Fibroblast of lung (primary cell): ENCODE measurements at regions not wholly inside any gene's neighbourhood (a gene's known extent, or its start where the extent isn't known, plus 50 kb on each side); places are given as distances from the start of the nearest gene placed in this dataset.

Experiments
- EZH2 ChIP-seq: IDR thresholded peaks from 2 replicates; pipeline ENCODE4 v1.5.1; 2012; ENCODE audit warnings: low read length, control low read depth, mild to moderate bottlenecking; ENCODE audit errors: missing control alignments
- TF ChIP-seq, protein P1 (sequence below), 2 donors: IDR thresholded peaks in 1 of 2; conservative IDR thresholded peaks in 1 of 2; 1 replicate in 1 of 2; 2 replicates in 1 of 2; pipeline ENCODE4 v1.5.1; 2011 to 2012; ENCODE audit warnings: low read length in 2 of 2, control low read depth in 1 of 2, inconsistent platforms in 1 of 2, low read depth in 1 of 2, mild to moderate bottlenecking in 1 of 2

DNA sequence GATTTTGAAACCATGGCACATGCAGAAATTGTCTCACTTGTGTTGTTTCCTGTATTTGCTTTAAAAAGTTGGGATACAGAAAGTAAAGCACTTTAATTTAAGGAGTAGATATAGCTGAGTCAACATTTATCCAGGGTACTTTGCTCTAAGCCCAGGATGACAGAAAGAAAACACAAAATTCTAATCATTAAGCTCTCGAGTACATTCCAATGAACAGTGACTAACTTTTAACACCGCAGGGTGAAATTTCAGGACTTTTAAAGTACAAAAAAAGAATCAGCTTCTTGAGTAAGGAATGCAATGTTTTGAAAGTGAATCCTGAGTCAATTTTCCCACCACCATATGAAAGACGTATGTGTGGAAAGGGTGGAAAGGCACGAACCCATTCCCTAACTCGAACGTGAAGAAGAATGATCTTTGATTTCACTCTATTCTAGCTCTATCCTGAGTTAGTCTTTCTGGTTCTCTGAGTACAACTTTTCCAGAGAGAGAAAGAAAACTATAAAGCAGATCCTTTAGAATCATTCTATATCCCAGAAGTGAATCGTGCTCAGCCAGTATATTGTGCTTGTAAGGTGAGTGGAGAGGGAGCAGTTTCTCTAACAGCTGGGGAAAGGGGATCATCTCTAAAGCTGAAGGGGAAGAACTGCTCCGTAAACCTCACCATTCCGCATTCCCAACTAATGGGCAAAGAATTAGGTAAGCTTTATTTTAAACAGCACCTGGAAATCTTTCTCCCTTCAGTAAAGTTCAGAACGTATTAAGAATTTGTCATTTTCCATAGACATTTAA, 779.0 kb upstream of the FLRT2 start:
- TF ChIP-seq, protein P1, sequence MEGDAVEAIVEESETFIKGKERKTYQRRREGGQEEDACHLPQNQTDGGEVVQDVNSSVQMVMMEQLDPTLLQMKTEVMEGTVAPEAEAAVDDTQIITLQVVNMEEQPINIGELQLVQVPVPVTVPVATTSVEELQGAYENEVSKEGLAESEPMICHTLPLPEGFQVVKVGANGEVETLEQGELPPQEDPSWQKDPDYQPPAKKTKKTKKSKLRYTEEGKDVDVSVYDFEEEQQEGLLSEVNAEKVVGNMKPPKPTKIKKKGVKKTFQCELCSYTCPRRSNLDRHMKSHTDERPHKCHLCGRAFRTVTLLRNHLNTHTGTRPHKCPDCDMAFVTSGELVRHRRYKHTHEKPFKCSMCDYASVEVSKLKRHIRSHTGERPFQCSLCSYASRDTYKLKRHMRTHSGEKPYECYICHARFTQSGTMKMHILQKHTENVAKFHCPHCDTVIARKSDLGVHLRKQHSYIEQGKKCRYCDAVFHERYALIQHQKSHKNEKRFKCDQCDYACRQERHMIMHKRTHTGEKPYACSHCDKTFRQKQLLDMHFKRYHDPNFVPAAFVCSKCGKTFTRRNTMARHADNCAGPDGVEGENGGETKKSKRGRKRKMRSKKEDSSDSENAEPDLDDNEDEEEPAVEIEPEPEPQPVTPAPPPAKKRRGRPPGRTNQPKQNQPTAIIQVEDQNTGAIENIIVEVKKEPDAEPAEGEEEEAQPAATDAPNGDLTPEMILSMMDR (conservative IDR thresholded peaks at IDR 0.05 in 1 of 2, IDR thresholded peaks at IDR 0.05 in 1 of 2; ENCODE audit: low read depth in 1 of 2, low read length in 2 of 2), result no peak
- no peak for TF ChIP-seq EZH2
